ENCODE measurements at regions not wholly inside any gene's neighbourhood (a gene's known extent, or its start where the extent isn't known, plus 50 kb on each side); places are given as distances from the start of the nearest gene placed in this dataset.
"Not testable (repeated sequence)": the region's sequence is repeated elsewhere in the genome, so short reads cannot be mapped to it uniquely, and the experiment has no call there.

DNA sequence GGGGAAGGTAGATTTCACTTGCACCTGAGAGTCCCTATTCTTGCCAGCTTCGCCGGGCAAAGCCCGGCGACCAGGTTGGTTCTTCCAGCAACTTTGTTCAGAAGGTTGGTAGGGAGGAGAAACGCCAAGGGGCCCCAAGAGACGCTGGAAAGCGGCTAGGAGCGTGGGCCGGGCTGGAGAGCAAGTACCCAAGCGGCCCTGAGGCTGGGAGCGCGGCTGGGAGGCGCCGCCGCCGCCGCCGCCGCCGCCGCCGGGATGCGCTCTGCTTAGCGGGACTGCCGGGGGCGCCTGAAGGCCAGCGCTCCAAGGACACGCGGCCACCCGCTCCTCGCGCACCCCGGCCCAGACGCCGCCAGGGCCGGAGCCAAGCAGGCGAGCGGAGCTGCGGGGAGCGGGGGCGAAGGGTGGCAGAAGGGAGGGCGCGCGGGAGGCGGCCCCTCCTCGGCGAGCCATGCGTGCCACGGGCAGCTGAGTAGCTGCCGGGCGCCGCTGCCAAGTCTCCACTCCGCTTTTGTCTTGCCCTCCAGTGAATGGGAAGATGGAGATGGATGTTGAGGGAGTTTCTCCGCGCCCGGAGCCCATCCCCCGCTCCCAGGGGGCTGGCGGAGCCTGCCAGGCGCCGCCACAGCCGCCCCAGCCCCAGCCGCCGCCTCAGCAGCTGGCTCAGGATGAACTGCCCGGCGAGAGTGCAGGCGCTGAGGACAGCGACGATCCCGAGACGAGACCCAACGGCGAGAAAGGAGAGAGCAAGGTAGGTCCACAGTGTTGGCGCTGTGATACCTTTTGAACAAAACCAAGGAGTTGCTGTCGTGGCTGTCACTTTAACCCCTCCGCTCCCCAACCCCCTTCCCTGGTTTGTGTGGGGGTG lies 227.4 kb upstream of the AZI2 start:
- no peak for DNase-seq (ENCODE audit: low read depth in 2 of 2)

DNA sequence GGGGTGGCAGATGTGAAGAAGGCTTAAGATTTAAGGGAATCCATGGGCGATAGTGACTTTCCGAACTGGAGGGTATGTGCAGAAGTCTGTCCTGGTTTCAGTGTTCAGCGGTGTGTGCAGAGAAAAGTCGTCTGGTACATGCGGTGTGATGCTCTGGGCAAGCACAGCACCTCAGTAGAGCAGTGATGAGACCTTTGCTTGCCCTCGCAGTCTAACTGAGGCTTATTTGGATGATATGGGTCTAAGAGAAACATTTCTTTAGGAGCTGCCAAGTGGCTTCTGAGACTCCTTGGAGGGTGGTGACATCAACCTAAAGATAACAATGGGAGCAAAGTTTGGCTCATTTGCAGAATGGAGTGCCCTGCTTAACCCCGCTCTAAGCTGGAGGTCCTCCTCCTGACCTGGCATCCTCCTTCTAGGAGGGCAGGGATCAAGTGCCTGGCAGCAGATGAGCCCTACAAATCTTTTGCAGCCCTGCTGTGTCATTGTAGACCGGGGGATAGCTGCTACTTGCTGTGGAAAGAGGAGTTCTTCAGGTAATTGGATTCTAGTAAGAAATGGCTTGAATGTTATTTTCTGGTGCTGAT lies 228.1 kb upstream of the AZI2 start:
- DNase-seq (ENCODE audit: low read depth in 2 of 2), result no peak

- no peak for DNase-seq (ENCODE audit: low read depth in 2 of 2)
Observed at GRCh38 chr3:28577941-28578500, 229.4 kb upstream of the AZI2 start.

DNA sequence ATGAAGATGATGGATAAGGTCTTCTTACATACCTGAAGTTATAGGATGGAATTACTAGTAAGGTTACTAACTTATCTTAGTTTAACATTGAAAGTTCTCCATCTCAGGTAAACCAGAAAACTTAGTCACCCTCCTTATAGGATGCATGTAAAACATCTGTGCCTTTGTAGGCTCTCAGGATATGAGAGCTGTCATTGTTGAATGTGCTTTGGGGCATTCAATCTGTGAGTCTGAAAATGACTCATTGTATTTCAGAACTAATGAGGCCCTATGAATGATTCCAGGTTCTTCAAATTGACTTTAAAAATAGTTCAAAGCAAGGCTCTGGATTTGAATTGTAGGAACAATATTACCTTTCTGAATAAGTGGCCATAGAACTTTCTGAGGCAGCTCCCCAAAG lies 237.7 kb upstream of the AZI2 start:
- no peak for DNase-seq (ENCODE audit: low read depth in 2 of 2)

DNA sequence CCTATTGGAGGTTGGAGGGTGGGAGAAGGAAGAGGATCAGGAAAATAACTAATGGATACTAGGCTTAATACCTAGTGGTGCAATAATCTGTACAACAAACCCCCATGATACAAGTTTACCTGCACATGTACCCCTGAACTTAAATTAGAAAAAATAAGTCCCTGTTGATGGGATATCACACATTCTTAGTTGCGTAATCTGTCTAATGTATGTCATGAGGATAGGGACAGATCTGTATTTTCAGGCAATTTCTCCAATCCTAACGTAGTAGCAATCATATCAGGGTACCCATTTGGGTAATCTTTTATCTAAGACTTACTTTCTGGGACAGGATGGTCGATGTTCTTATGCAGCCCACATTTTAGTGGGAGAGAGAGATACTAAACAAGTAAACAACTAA lies 239.1 kb upstream of the AZI2 start:
- no peak for DNase-seq (ENCODE audit: low read depth in 2 of 2)

DNA sequence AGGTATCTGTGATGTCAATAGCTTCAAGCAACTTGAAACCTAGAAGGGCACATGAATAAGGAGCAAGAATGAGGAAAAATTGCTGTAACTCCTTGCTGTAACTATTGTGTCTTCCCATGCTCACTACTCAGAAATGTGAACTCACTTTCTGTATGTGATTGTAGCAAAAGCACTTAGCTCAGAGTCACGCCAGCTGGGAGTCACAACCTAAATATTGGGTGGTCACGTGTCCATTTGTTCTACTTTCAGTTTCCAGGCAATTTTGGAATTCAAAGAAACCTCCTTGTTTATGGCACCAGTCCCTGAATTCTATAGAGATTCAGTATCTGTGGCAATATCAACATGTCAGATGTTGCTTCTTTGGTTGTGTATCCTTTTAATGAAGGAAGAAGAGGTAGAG lies 241.6 kb upstream of the AZI2 start:
- no peak for DNase-seq (ENCODE audit: low read depth in 2 of 2)

- DNase-seq (ENCODE audit: low read depth in 2 of 2), result no peak
Observed at GRCh38 chr3:28590860-28591259, 242.2 kb upstream of the AZI2 start.

DNA sequence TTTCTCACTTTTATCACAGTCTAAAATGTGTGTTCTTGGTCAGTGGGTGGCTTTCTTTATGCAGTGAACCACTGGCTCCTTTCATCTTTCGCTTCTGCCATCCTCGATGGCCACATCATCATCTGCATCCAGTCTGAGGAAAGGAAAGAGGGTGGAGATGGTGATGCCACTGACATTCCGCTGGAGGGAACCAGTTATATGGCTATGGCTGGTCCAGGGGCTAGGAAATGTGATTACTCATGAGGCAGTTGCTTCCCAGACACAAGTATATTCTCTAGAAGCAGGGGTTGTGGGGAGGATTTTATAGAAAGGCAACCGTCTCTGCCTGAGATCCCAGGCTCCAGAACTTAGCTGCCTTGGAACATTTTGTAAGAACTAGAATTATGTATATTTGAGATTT lies 246.7 kb upstream of the AZI2 start:
- DNase-seq (ENCODE audit: low read depth in 2 of 2), result no peak

DNA sequence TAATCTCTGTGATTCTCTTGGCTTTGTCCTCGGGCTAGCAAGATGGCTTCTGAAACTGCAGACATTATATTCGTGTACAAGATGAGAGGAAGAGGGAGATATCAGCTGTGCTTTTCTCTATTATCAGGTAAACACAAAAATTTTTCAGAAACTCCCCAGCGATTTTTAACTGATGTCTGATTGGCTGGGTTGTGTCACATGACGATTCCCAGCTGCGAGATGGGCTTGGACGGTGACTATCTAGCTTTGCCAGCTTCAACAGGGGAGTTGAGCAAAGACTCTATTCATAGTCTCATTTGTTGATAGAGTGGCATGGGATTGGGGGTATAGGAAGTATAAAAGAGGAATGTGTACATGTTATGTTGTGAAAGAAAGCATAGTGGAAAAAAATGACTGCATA lies 248.8 kb upstream of the AZI2 start:
- no peak for DNase-seq (ENCODE audit: low read depth in 2 of 2)

DNA sequence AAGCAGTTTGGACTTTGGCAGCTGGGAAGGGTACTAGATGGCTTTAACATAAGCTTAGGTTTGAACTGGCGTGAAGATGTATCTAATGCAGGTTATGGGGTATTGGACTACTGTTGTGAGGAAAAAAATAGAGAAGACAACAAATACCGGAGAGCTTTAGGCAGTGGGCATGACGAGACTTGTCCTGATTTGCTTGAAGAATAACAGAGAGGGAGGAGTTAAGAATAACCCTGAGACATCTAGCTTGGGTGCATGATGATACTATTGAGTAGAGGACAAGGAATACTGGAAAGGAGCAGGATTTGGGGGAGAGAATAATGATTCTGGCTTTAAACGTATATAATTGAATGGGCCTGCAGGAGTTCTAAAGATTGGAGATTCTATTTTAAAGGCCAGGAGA lies 249.5 kb upstream of the AZI2 start:
- no peak for DNase-seq (ENCODE audit: low read depth in 2 of 2)

DNA sequence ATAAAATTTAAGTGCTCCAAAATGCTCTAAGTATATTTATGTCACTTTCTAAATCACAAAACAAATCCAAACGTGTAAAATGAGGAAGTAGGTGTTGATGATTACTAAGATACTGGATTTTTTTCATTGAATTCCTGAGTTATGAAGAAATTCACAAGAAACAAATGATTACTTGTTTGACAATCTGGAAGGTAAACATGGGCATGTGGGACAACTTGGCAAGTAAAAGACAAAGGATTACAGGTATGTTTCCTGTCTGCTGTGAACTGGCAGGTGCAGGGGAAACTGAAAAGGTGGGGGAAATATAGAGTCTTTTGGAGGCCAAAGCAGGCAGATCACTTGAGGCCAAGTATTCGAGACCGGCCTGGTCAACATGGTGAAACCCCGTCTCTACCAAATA lies 252.7 kb upstream of the AZI2 start:
- DNase-seq (ENCODE audit: low read depth in 2 of 2), result no peak

GRCh38 chr3:28606283-28606682 lies 257.7 kb upstream of the AZI2 start:
- DNase-seq (ENCODE audit: low read depth in 2 of 2), result no peak

DNA sequence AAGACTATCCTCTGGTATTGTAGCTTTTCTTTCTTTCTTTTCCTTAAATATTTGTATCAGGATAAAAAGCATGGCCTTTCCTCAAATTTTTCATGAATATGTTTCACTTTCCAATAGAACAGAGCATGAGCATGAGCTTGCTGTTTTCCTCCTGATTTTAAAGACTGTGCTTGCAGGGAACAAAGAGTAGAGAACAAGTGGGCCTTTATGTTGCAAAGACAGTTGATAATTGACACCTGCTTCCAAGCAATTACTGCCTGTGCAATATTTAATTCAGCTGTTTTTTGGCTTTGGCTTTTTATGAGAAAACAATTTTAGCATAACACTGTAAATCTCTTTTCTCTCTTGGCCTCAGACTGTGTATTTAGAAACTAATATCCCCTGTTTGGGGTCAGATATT lies 263.6 kb upstream of the AZI2 start:
- DNase-seq (ENCODE audit: low read depth in 2 of 2), result no peak

DNA sequence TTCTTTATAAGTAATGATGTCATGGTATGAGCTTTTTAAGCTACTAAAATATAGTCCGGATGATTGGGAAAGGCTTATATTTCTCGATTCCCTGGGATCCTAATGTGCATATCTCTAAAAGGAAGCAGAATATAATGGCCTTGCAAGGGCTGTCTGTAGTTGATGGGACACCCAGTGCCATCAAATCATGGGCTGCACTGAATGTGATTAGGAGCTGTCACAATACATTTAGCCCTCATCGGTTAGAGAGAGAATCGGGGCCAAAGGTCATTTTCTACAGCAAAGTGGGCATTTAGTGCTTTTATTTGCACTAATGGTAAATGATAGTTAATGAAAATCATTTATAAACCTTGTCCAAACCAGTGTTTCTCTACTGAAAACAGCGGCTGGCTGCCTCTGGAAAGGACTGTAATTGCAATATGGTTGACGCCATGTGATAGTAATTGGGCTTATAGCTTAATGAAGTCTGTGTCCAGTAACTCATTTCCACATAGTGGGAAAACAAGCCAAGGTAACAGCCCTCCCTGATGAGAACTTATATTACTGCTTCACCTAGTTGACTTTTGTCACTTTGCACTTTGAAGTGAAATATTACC lies 265.0 kb upstream of the AZI2 start:
- no peak for DNase-seq (ENCODE audit: low read depth in 2 of 2)

GRCh38 chr3:28615071-28615470 lies 266.4 kb upstream of the AZI2 start:
- no peak for DNase-seq (ENCODE audit: low read depth in 2 of 2)

DNA sequence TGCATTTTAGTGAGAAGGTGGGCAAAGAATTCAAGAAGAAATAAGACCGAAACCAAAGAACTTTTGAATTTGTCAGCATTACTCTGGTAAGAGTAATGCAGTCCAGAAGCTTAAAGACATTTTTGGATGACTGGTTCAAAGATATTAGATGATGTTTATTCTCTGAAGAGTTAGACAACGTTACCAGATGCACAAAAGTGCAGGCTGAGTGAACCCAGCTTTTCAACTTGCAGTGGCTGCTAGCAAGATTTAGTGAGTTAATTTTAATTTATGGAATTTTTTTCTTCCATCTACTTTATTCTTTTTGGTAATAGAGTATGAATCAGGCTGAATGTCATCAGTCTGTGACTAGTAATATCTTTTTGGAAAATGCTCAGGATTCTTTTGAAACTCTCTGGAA lies 267.3 kb upstream of the AZI2 start:
- DNase-seq (ENCODE audit: low read depth in 2 of 2), result no peak

- no peak for DNase-seq (ENCODE audit: low read depth in 2 of 2)
Observed at GRCh38 chr3:28617821-28618220, 269.2 kb upstream of the AZI2 start.

DNA sequence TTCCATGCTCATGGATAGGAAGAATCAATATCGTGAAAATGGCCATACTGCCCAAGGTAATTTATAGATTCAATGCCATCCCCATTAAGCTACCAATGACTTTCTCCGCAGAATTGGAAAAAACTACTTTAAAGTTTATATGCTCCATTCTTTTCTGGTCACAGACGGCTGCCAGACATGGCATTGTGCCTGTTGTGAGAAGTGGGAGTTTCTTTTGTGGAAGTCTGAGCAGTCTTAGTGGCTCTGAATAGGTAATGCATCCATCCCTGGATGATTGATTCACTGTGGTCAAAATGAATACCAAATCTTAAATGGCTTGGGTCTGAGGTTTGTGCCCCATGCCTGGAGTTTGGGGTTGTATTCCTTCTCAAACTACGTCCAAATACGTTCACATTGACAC lies 274.5 kb upstream of the AZI2 start:
- DNase-seq (ENCODE audit: low read depth in 2 of 2), result no peak

DNA sequence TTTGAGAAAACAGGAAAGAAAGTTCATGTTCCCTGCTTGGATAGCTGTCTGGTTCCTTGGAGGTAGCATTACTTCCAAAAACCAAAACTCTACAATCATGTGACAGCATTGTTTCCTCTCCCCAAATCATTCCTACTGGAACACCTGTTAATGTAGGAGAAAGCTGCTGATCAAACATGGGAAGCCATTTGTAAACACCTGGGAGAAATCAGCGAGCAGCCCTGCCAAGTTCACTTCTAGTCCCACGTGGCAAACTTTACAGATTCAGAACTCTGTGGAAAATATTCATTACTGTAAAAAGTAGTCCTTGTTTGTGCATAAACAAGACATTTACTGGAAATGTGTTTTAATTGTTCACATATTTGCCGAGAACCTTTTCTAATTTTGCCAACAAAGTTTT lies 275.5 kb upstream of the AZI2 start:
- DNase-seq (ENCODE audit: low read depth in 2 of 2), result no peak

DNA sequence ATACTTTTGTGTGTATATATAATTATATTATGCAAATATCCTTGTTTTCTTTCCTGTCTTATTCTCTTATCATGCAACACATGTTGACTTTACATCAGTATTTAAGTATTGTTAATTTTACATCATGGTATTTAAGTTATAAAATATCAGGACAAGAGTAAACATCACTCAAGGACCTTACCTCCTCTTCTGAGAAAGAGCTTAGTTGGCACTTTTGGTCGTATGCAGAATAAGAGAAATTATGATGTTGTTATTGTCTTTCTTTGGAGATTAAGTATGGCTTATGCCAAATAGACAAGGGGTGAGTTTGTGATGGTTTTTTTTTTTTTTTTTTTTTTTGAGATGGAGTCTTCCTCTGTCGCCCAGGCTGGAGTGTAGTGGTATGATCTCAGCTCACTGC lies 279.2 kb upstream of the AZI2 start:
- not testable (repeated sequence) for DNase-seq (ENCODE audit: low read depth in 2 of 2)

GRCh38 chr3:28634019-28634418 lies 285.4 kb upstream of the AZI2 start:
- no peak for DNase-seq (ENCODE audit: low read depth in 2 of 2)

DNA sequence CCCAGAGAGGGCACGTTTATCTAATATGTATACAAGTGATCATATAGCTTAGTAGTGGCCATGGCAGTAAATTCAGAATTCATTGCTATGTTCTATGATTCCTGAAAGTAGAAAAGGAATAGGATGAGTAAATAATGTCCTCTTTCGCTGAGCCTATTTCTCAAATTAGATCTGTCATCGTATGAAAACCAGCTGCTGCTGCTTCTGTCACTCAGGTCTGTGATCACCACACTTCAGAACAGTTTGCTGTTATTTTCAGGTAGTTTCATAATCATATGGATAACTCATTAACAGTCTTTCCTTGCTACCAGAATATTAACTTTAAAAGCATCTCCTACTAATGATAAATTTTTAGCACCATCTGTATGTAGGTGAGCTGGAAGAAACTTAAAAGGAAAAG lies 289.1 kb upstream of the AZI2 start:
- no peak for DNase-seq (ENCODE audit: low read depth in 2 of 2)

DNA sequence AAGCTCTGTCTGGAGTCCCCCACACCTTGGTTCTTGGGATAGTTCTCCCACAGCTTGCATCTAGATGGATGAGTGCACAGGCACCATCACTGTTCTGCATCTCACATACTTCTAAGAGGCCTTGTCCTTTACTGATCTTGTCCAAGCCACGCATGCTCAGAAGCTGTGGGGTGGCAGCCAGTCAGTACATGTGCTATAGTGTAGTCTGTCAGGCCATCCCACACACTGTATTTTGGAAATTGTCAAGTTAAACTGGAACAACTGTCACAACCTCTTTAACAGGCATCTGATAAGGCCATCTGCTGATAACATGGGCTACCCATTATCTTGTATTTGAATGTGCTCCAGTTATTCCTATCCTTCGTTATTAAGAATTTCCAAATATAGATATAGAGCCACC lies 296.5 kb upstream of the AZI2 start:
- DNase-seq (ENCODE audit: low read depth in 2 of 2), result no peak

Measured in stimulated activated CD4-positive, alpha-beta T cell treated with anti-CD3 and anti-CD28 coated beads, Interleukin-12 subunit alpha, Interleukin-12 subunit beta, amount 100 ng/mL, for 24 hours (primary cell).